ENCODE measurements at regions not wholly inside any gene's neighbourhood (a gene's known extent, or its start where the extent isn't known, plus 50 kb on each side); places are given as distances from the start of the nearest gene placed in this dataset.
"Not testable (repeated sequence)": the region's sequence is repeated elsewhere in the genome, so short reads cannot be mapped to it uniquely, and the experiment has no call there.

DNA sequence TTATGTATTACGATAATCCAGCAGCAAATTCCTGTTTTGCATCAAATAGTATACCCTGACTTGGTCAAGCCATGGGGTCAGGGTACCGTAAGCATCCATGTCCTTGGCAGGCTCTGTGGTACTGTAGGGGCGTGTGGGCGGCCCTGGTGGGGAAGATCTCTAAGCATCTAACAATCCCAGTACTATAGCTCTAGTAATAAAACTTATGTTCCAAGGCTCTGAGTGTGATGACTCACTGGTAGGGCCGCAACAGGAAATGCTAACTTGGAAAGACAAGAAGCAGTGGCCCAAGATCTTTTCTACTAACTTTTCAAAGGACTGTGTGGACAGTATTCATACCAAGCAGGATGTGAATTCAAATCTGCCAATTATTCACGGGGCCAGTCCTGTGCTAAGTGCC, 63.8 kb downstream of the CLEC18A start:
- not testable (repeated sequence) for DNase-seq (ENCODE audit: low read depth in 2 of 2)

- DNase-seq (ENCODE audit: low read depth in 2 of 2), result not testable (repeated sequence)
Observed at GRCh38 chr16:70016751-70017150, 65.6 kb downstream of the CLEC18A start.

GRCh38 chr16:70018254-70018653, 67.1 kb downstream of the CLEC18A start:
- peak; percentile 12 to 17 for DNase-seq (ENCODE audit: low read depth in 2 of 2)

DNA sequence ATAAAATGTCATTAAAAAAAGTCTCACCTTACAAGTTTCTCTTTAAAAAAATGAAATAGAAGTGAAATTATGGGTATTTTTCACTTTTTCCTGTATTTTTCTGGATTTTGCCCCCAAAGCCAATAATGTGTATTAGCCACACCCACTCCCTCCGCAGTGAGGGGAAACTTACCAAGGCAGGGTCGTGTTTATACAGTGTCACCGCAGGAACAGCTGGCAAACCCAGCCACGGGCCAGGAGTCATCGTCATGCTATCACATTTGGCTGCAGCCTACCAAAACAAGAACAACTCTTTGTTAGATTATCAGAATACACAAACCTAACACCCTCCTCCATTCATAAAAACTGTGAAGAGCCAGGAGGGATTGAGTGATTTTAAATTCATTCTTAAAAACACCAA, 72.1 kb downstream of the CLEC18A start:
- not testable (repeated sequence) for DNase-seq (ENCODE audit: low read depth in 2 of 2)

DNA sequence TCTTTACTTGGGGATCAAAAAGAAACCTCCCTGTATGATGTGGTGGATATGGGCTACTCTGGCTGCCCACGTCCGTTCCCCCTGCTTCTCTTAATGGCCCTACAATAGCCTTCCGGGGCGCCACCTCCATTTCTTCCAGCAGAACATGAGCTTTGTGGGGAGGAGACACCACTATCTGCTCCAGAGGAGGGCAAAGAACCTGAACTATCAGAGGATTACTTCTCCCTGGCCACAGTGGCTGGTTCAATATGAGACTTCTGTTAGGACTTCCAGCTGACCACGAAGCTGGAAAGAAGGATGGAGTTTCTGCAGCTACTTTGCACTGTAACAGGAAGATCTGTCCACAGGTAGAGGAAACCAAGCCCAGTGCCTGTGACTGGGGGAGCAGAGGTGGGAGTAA, 72.8 kb downstream of the CLEC18A start:
- not testable (repeated sequence) for DNase-seq (ENCODE audit: low read depth in 2 of 2)

GRCh38 chr16:70026165-70026854, 75.2 kb downstream of the CLEC18A start:
- peak; percentile 9 to 18 for DNase-seq (ENCODE audit: low read depth in 2 of 2)

- DNase-seq (ENCODE audit: low read depth in 2 of 2), result not testable (repeated sequence)
Observed at GRCh38 chr16:70032906-70033305, 81.2 kb upstream of the PDPR start.

GRCh38 chr16:70037913-70038312, 76.2 kb upstream of the PDPR start:
- DNase-seq (ENCODE audit: low read depth in 2 of 2), result not testable (repeated sequence)

- not testable (repeated sequence) for DNase-seq (ENCODE audit: low read depth in 2 of 2)
Observed at GRCh38 chr16:70040554-70040953, 73.6 kb upstream of the PDPR start.

GRCh38 chr16:70043538-70044067, 70.5 kb upstream of the PDPR start:
- DNase-seq (ENCODE audit: low read depth in 2 of 2), result not testable (repeated sequence)

DNA sequence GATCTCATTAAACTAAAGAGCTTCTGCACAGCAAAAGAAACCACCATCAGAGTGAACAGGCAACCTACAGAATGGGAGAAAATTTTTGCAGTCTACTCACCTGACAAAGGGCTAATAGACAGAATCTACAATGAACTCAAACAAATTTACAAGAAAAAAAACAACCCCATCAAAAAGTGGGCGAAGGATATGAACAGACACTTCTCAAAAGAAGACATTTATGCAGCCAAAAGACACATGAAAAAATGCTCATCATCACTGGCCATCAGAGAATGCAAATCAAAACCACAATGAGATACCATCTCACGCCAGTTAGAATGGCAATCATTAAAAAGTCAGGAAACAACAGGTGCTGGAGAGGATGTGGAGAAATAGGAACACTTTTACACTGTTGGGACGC, 67.6 kb upstream of the PDPR start:
- not testable (repeated sequence) for DNase-seq (ENCODE audit: low read depth in 2 of 2)

GRCh38 chr16:70048083-70048482, 66.0 kb upstream of the PDPR start:
- DNase-seq (ENCODE audit: low read depth in 2 of 2), result not testable (repeated sequence)

- DNase-seq (ENCODE audit: low read depth in 2 of 2), result not testable (repeated sequence)
Observed at GRCh38 chr16:70058056-70058455, 56.1 kb upstream of the PDPR start.

GRCh38 chr16:70059429-70059828, 54.7 kb upstream of the PDPR start:
- DNase-seq (ENCODE audit: low read depth in 2 of 2), result not testable (repeated sequence)

DNA sequence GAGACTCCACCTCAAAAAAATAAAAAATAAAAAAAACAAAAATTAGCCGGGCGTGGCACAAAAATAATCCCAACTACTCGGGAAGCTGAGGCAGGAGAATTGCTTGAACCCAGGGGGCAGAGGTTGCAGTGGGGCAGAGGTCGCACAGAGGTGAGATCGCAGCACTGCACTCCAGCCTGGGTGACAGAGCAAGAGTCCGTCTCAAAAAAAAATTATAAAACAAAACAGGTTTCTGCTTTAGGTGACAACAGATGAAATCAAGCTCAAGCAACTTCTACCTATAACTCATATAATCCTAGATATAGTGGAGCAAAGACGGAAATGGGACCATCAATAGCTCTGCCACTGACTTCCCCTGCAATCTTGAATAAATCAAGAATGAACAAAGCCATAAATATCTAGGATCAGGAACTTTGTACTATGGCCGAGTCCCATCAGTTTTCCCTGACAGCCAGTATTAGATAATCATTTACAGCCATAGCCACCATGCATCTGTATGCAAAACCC, 53.6 kb upstream of the PDPR start:
- not testable (repeated sequence) for DNase-seq (ENCODE audit: low read depth in 2 of 2)

DNA sequence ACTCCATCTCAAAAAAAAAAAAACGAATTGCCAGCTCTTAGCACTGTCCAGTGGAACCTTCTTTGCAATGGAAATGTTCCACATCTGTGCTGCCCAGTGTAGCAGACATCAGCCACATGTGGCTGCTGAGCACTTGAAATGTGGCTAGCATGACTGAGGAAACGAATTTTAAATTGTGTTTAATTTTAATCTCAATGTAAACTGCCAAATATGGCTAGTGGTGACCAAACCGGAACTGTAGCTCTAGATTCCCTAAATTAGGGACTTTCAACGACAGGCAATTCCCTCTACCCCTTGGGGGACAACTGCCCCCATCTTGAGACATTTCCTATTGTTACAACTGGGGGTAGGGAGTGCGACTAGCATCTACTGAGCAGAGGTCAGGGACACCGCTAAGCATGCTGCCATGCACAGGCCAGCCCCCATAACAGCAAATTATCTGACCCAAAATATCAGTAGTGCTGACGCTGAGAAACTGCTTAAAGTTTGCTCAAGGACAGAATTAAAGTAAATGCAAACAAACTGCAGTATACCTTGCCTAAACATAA, 52.4 kb upstream of the PDPR start:
- DNase-seq (ENCODE audit: low read depth in 2 of 2), result not testable (repeated sequence)

DNA sequence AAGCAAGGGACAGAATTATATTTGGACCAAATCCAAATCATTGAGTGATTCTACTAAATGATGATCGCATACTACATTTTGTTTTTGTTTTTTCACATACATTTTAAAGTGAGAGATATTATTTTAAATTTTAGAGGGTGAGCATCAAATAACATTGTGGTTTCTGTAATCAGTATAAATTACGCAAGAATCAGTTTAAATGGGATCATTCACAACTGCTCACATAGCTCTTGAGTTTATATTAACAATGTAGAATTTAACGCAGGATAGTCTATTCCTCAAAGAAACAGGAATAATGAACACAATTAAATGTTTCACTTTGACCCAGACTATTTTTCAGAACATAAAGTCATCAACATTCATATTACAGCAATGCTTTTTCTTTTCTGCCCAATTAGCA, 51.2 kb upstream of the PDPR start:
- DNase-seq (ENCODE audit: low read depth in 2 of 2), result not testable (repeated sequence)
